Sigmoid colon (tissue), 6 donors: ENCODE measurements at regions not wholly inside any gene's neighbourhood (a gene's known extent, or its start where the extent isn't known, plus 50 kb on each side); places are given as distances from the start of the nearest gene placed in this dataset.
"Not testable (repeated sequence)": the region's sequence is repeated elsewhere in the genome, so short reads cannot be mapped to it uniquely, and the experiment has no call there.

Source experiments
- DNase-seq: peaks from one replicate; pipeline ENCODE4 v3.0.0-alpha.2; 2019
- H3K27ac ChIP-seq, 4 donors: fragments of 200-600 bp; sonication (generic); one replicate each; pipeline ENCODE4 v1.5.1; 2016 to 2019; ENCODE audit warnings: mild to moderate bottlenecking in 1 of 4
- H3K27me3 ChIP-seq, 3 donors: fragments of 200-600 bp; sonication (generic); one replicate each; pipeline ENCODE4 v1.5.1; 2019; ENCODE audit warnings: mild to moderate bottlenecking in 1 of 3
- H3K36me3 ChIP-seq, 4 donors: fragments of 200-600 bp; sonication (generic); one replicate each; pipeline ENCODE4 v1.5.1; 2016 to 2019
- H3K4me1 ChIP-seq, 4 donors: fragments of 200-600 bp; sonication (generic); one replicate each; pipeline ENCODE4 v1.5.1; 2017 to 2019
- H3K4me3 ChIP-seq, 4 donors: fragments of 200-600 bp; sonication (generic); one replicate each; pipeline ENCODE4 v1.5.1; 2017 to 2019; ENCODE audit warnings: mild to moderate bottlenecking in 2 of 4, moderate library complexity in 1 of 4
- H3K9me3 ChIP-seq, 4 donors: fragments of 200-600 bp in 3 of 4; sonication (generic) in 3 of 4; one replicate each; pipeline versions ENCODE4 v1.5.1 to v1.6.1; 2013 to 2019
- CTCF ChIP-seq, 4 experiments: fragments of 450-650 bp in 3 of 4; fragments of 200-600 bp in 1 of 4; IDR thresholded peaks; one replicate each; pipeline ENCODE4 v1.5.1; 2016 to 2019; ENCODE audit warnings: antibody characterized with exemption in 4 of 4, mild to moderate bottlenecking in 3 of 4, moderate library complexity in 2 of 4
- EP300 ChIP-seq, 4 donors: sonication (generic); formaldehyde crosslinking; IDR thresholded peaks; one replicate each; pipeline ENCODE4 v1.6.1; 2017; ENCODE audit warnings: antibody characterized with exemption in 4 of 4
- POLR2A ChIP-seq, 2 donors: fragments of 450-650 bp; IDR thresholded peaks; one replicate each; pipeline ENCODE4 v1.6.1; 2016; ENCODE audit warnings: antibody characterized with exemption in 2 of 2, mild to moderate bottlenecking in 2 of 2, moderate library complexity in 2 of 2
- POLR2AphosphoS5 ChIP-seq, 4 donors: sonication (generic); formaldehyde crosslinking; IDR thresholded peaks; one replicate each; pipeline ENCODE4 v1.6.1; 2017; ENCODE audit warnings: antibody characterized with exemption in 4 of 4
- WGBS, 2 donors: extraction: QIAGEN DNeasy Blood & Tissue Kit; methylation state at CpG; one replicate each; pipeline ENCODE4 v1.1.7; 2013; 5-methylcytosine and 5-hydroxymethylcytosine counted together
- intact Hi-C: fragments of 100-400 bp; cut with DNase I; formaldehyde crosslinking; loops from one replicate; pipeline ENCODE4 v1.15.1; 2023
- donor health status: healthy with polysubstance abuse.
- donor health status: healthy.

- Histone ChIP-seq H3K9me3 (no peaks in the 10 kb centered on the region), H3K4me3 (no peak overlapping the region), H3K27me3 (no peaks in the 10 kb centered on the region), H3K36me3 (no peaks in the 10 kb centered on the region), H3K27ac (no peak overlapping the region), H3K4me1 (peaks cover 0 to 17% (median 9%) of the 10 kb centered on the region in 4 donors)
- no peak for DNase-seq
- TF ChIP-seq POLR2A (IDR thresholded peaks at IDR 0.05), result no peak
- no peak for TF ChIP-seq CTCF (IDR thresholded peaks at IDR 0.05)
- TF ChIP-seq EP300 (IDR thresholded peaks at IDR 0.05), result no peak
- TF ChIP-seq POLR2AphosphoS5 (IDR thresholded peaks at IDR 0.05), result no peak
- intact Hi-C loops, result no loop called here
These were observed 340.2 kb upstream of the SOX9 start for GRCh38 chr17:71780596-71780995.

- H3K9me3 ChIP-seq, H3K27ac ChIP-seq, DNase-seq, H3K4me3 ChIP-seq, H3K36me3 ChIP-seq, H3K27me3 ChIP-seq, intact Hi-C loops: not testable (repeated sequence)
- H3K4me1 ChIP-seq, result peaks cover 0 to 15% (median 8%) of the 10 kb centered on the region in 4 donors
- WGBS, 2 donors, result 75 to 90% methylated on average over 8 of the region's 8 CpGs
These were observed 338.8 kb upstream of the SOX9 start for GRCh38 chr17:71782021-71782420.

DNA sequence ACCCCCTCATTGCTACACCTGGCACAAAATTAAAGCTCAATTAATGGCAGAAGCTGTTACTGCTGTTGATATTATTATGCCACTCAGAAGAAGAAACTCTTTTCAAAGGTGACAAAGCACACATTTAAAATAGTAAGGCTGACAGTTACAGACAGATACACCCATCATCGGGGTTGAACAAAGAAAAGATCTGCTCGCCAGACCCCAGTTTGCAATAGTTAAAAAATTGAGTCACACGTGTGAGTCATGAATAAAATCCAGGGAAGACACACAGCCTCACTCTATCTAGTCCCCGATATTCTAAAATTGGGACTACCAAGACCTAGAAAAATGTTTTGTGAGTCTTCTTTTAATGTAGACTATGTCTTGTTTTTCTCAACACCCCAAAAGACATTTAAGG lies 330.0 kb upstream of the SOX9 start:
- H3K36me3 ChIP-seq, result no peaks in the 10 kb centered on the region
- H3K27ac ChIP-seq, result no peak overlapping the region
- no peaks in the 10 kb centered on the region for H3K9me3 ChIP-seq
- no peaks in the 10 kb centered on the region for H3K27me3 ChIP-seq
- intact Hi-C loops, result no loop called here
- no peak for DNase-seq
- 86 to 87% methylated on average over 4 of the region's 4 CpGs for WGBS, 2 donors
- H3K4me1 ChIP-seq, result no peaks in the 10 kb centered on the region
- H3K4me3 ChIP-seq, result no peak overlapping the region
- TF ChIP-seq EP300 (IDR thresholded peaks at IDR 0.05) (no peak), CTCF (IDR thresholded peaks at IDR 0.05) (no peak), POLR2A (IDR thresholded peaks at IDR 0.05) (no peak), POLR2AphosphoS5 (IDR thresholded peaks at IDR 0.05) (no peak)

GRCh38 chr17:71791311-71791710 lies 329.5 kb upstream of the SOX9 start:
- intact Hi-C loops, result no loop called here
- TF ChIP-seq CTCF (IDR thresholded peaks at IDR 0.05), result no peak
- TF ChIP-seq POLR2A (IDR thresholded peaks at IDR 0.05), result no peak
- TF ChIP-seq EP300 (IDR thresholded peaks at IDR 0.05), result no peak
- TF ChIP-seq POLR2AphosphoS5 (IDR thresholded peaks at IDR 0.05), result no peak

GRCh38 chr17:71792966-71793365 lies 327.9 kb upstream of the SOX9 start:
- Histone ChIP-seq H3K4me3 (no peak overlapping the region), H3K27me3 (no peaks in the 10 kb centered on the region), H3K27ac (no peak overlapping the region), H3K36me3 (no peaks in the 10 kb centered on the region), H3K4me1 (no peaks in the 10 kb centered on the region), H3K9me3 (no peaks in the 10 kb centered on the region)
- TF ChIP-seq POLR2A (IDR thresholded peaks at IDR 0.05) (no peak), POLR2AphosphoS5 (IDR thresholded peaks at IDR 0.05) (no peak), EP300 (IDR thresholded peaks at IDR 0.05) (no peak), CTCF (IDR thresholded peaks at IDR 0.05) (no peak)
- WGBS, 2 donors, result 69 to 74% methylated on average over 7 of the region's 7 CpGs
- intact Hi-C loops, result no loop called here
- no peak for DNase-seq

More at GRCh38 chr17:71791311-71791710, 329.5 kb upstream of the SOX9 start:
- no peak overlapping the region for H3K4me3 ChIP-seq
- H3K27ac ChIP-seq, result no peak overlapping the region
- H3K9me3 ChIP-seq, result no peaks in the 10 kb centered on the region
- 72 to 79% methylated on average over 4 of the region's 4 CpGs for whole genome bisulfite sequencing, 2 donors
- H3K36me3 ChIP-seq, result no peaks in the 10 kb centered on the region
- no peaks in the 10 kb centered on the region for H3K4me1 ChIP-seq
- no peak for DNase-seq
- H3K27me3 ChIP-seq, result no peaks in the 10 kb centered on the region
